Mesenchymal stem cell (in vitro differentiated cells and primary cell): ENCODE measurements at regions not wholly inside any gene's neighbourhood (a gene's known extent, or its start where the extent isn't known, plus 50 kb on each side); places are given as distances from the start of the nearest gene placed in this dataset.
"Not testable (repeated sequence)": the region's sequence is repeated elsewhere in the genome, so short reads cannot be mapped to it uniquely, and the experiment has no call there.

Experiments
- DNase-seq: peaks from one replicate; pipeline ENCODE4 v3.0.0-alpha.2; 2013
- H2AFZ ChIP-seq: one replicate; pipeline ENCODE4 v1.6.1; 2013; ENCODE audit warnings: low read depth, mild to moderate bottlenecking, control low read depth, inconsistent platforms, low read length, moderate library complexity
- H2AK5ac ChIP-seq: 2 replicates; pipeline ENCODE4 v1.6.1; 2013; ENCODE audit warnings: low read length, moderate library complexity, mild to moderate bottlenecking, inconsistent platforms; ENCODE audit not compliant: severe bottlenecking
- H2BK120ac ChIP-seq: one replicate; pipeline ENCODE4 v1.6.1; 2013; ENCODE audit warnings: low read depth, mild to moderate bottlenecking, inconsistent platforms, low read length, moderate library complexity
- H2BK12ac ChIP-seq, 2 experiments: one replicate each; pipeline ENCODE4 v1.6.1; 2013; ENCODE audit warnings: inconsistent platforms in 2 of 2, low read length in 2 of 2, mild to moderate bottlenecking in 2 of 2, moderate library complexity in 2 of 2, control low read depth in 1 of 2
- H2BK15ac ChIP-seq: one replicate; pipeline ENCODE4 v1.6.1; 2013; ENCODE audit warnings: mild to moderate bottlenecking, low read depth, inconsistent platforms; ENCODE audit not compliant: poor library complexity, severe bottlenecking
- H2BK5ac ChIP-seq: 2 replicates; pipeline ENCODE4 v1.6.1; 2013; ENCODE audit warnings: low read depth, mild to moderate bottlenecking, low read length, control low read depth, inconsistent platforms; ENCODE audit not compliant: poor library complexity, severe bottlenecking
- H3K14ac ChIP-seq, 2 experiments: one replicate each; pipeline ENCODE4 v1.6.1; 2013; ENCODE audit warnings: inconsistent platforms in 2 of 2, low read length in 2 of 2, control low read depth in 1 of 2, mild to moderate bottlenecking in 1 of 2, moderate library complexity in 1 of 2
- H3K18ac ChIP-seq, 2 experiments: one replicate each; pipeline ENCODE4 v1.6.1; 2013; ENCODE audit warnings: inconsistent platforms in 2 of 2, low read length in 2 of 2, control low read depth in 1 of 2, low read depth in 1 of 2, mild to moderate bottlenecking in 1 of 2
- H3K23ac ChIP-seq, 2 experiments: one replicate each; pipeline ENCODE4 v1.6.1; 2013; ENCODE audit warnings: inconsistent platforms in 2 of 2, low read length in 2 of 2, mild to moderate bottlenecking in 2 of 2, moderate library complexity in 2 of 2, control low read depth in 1 of 2
- H3K27ac ChIP-seq: 2 replicates; pipeline ENCODE4 v1.5.1; 2013; ENCODE audit warnings: mild to moderate bottlenecking, moderate library complexity, low read length, control low read depth, inconsistent platforms; ENCODE audit not compliant: poor library complexity, severe bottlenecking
- H3K27me3 ChIP-seq, 2 experiments: 2 replicates each; pipeline versions ENCODE4 v1.6.1 to v1.7.0; 2013; ENCODE audit warnings: low read length in 2 of 2, mild to moderate bottlenecking in 2 of 2, moderate library complexity in 2 of 2, control low read depth in 1 of 2, inconsistent platforms in 1 of 2; ENCODE audit not compliant: control insufficient read depth in 1 of 2, insufficient read depth in 1 of 2
- H3K36me3 ChIP-seq, 2 experiments: 2 replicates each; pipeline versions ENCODE4 v1.6.1 to v1.7.0; 2013; ENCODE audit warnings: low read length in 2 of 2, control low read depth in 1 of 2, inconsistent platforms in 1 of 2, low read depth in 1 of 2, mild to moderate bottlenecking in 1 of 2; ENCODE audit not compliant: insufficient read depth in 2 of 2, control insufficient read depth in 1 of 2
- H3K4ac ChIP-seq, 2 experiments: one replicate each; pipeline ENCODE4 v1.6.1; 2013; ENCODE audit warnings: inconsistent platforms in 2 of 2, low read length in 2 of 2, mild to moderate bottlenecking in 2 of 2, moderate library complexity in 2 of 2, control low read depth in 1 of 2, low read depth in 1 of 2
- H3K4me1 ChIP-seq: 2 replicates; pipeline ENCODE4 v1.6.1; 2013; ENCODE audit warnings: low read depth, low read length, control low read depth; ENCODE audit not compliant: control insufficient read depth, insufficient read depth
- H3K4me2 ChIP-seq: 2 replicates; pipeline ENCODE4 v1.6.1; 2013; ENCODE audit warnings: low read length, mild to moderate bottlenecking, inconsistent platforms; ENCODE audit not compliant: poor library complexity, severe bottlenecking
- H3K4me3 ChIP-seq, 2 experiments: 2 replicates each; pipeline versions ENCODE4 v1.5.1 to v1.7.0; 2013; ENCODE audit warnings: low read length in 2 of 2, mild to moderate bottlenecking in 2 of 2, control low read depth in 1 of 2, low read depth in 1 of 2; ENCODE audit not compliant: insufficient read depth in 1 of 2
- H3K79me1 ChIP-seq: replicated peaks from 2 replicates; pipeline ENCODE4 v1.6.1; 2013; ENCODE audit warnings: mild to moderate bottlenecking, control low read depth, low read length, inconsistent platforms; ENCODE audit not compliant: poor library complexity, severe bottlenecking
- H3K9ac ChIP-seq: 2 replicates; pipeline ENCODE4 v1.7.0; 2013; ENCODE audit warnings: mild to moderate bottlenecking, low read length, moderate library complexity
- H3K9me3 ChIP-seq: 2 replicates; pipeline ENCODE4 v1.7.0; 2013; ENCODE audit warnings: mild to moderate bottlenecking, low read length; ENCODE audit not compliant: control insufficient read depth
- H4K8ac ChIP-seq: one replicate; pipeline ENCODE4 v1.6.1; 2013; ENCODE audit warnings: inconsistent platforms, mild to moderate bottlenecking, low read length, moderate library complexity
- H4K91ac ChIP-seq: one replicate; pipeline ENCODE4 v1.6.1; 2013; ENCODE audit warnings: mild to moderate bottlenecking, low read length, inconsistent platforms
- WGBS: methylation state at CpG from one replicate; pipeline ENCODE4 v1.1.7; 2013; ENCODE audit warnings: mixed read lengths; 5-methylcytosine and 5-hydroxymethylcytosine counted together

DNA sequence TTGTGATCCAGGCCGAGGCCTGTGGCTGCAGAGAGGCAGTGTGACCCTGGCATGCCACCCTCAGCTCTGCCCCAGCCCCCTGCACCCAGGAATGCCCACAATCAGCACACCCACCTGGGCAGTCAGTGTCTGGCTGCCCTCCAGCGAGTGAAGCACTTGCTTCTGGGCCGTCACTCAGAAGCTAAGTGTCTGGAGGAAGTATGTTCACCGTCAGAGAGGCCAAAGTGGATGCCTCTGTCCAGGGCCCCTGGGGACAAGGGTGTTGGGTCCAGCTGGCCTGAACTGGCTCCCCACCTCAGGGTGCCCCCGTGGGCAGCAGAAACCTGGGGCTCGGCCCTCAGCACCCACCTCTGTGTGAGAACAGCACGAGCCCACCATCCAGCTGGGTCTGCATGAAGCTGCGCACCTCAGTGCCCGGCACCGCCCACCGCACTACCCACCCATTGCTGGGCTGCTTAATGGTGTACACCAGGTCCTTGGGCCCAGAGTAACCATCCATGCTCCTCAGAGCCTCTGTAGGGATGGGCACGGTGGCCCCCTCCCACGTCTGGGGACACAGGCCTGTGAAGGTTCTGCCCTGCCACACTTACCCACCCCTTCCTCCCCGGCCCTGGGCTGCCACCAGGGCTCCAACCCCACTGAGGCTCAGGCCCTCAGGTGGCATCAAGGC is 124.3 kb upstream of the ZSCAN2 start:
- not testable (repeated sequence) for H2AK5ac ChIP-seq, H3K4ac ChIP-seq, H3K79me1 ChIP-seq, H3K27ac ChIP-seq, H3K9ac ChIP-seq, H3K4me3 ChIP-seq, H3K4me2 ChIP-seq, H3K4me1 ChIP-seq, H2BK15ac ChIP-seq, H4K8ac ChIP-seq, H3K27me3 ChIP-seq, H3K36me3 ChIP-seq, H3K14ac ChIP-seq, H2BK12ac ChIP-seq, H3K9me3 ChIP-seq, H4K91ac ChIP-seq, H3K23ac ChIP-seq, H3K18ac ChIP-seq, DNase-seq, H2AFZ ChIP-seq, H2BK5ac ChIP-seq, H2BK120ac ChIP-seq
- WGBS = no CpG with 5 or more reads among the region's 14 CpGs

DNA sequence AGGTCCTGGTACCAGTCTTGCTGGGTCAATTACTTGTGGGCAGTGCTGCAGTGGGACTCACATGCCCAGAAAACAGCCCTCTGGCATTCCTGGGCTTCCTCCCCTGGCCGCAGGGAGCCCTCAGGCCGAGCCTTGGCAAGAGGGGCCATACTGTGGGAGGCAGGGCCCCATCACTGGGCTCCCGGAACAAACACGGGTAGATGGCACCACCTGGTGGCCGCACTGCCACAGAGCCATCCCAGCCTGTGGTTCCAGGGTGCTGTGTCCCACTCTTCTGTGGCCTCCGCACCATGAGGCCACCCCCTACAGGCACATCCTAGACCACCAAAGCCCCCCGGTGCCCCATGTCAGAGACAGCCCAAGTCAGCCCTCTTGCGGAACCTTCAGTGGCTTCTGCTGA is 123.3 kb upstream of the ZSCAN2 start:
- no CpG with 5 or more reads among the region's 8 CpGs for WGBS

DNA sequence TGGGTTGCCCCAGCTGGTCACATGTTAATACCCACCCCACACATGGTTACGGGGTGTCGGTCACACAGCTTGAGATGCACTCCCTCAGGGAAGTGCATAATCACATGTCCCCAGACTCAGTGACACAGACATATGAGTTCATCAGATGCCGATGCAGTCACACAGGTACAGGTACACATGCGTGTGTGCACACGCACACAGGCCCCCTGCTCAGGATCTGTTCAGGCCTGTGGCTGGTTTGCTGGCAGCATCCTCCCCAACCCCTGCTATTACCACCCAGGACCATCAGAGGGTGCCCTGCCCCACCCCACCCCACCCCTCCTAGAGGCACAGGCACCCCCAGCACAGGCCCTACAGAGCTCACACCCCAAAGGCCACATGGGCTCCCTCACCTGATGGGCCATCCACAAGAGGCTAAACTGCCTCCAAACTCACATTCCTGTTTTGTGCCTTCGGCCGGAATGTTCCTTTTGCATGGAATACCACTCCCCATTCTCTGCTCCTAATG is 120.6 kb upstream of the ZSCAN2 start:
- H3K18ac ChIP-seq, H3K23ac ChIP-seq, H4K91ac ChIP-seq, H3K27ac ChIP-seq, H3K4me1 ChIP-seq, H2BK5ac ChIP-seq, H2BK120ac ChIP-seq, H3K36me3 ChIP-seq, H3K79me1 ChIP-seq, H2BK12ac ChIP-seq, H3K14ac ChIP-seq, H2AK5ac ChIP-seq, H2AFZ ChIP-seq, H3K9me3 ChIP-seq, H2BK15ac ChIP-seq, H4K8ac ChIP-seq, H3K27me3 ChIP-seq, H3K4ac ChIP-seq, H3K9ac ChIP-seq, DNase-seq, H3K4me2 ChIP-seq, H3K4me3 ChIP-seq: not testable (repeated sequence)
- WGBS = no CpG with 5 or more reads among the region's 7 CpGs

More for the DNA sequence above, 123.3 kb upstream of the ZSCAN2 start:
- not testable (repeated sequence) for H2BK12ac ChIP-seq, H2AK5ac ChIP-seq, H2BK15ac ChIP-seq, H3K36me3 ChIP-seq, H2BK120ac ChIP-seq, H3K27me3 ChIP-seq, H3K23ac ChIP-seq, H2BK5ac ChIP-seq, H2AFZ ChIP-seq, H3K9me3 ChIP-seq, H4K8ac ChIP-seq, H3K27ac ChIP-seq, H3K4me1 ChIP-seq, H4K91ac ChIP-seq, H3K4ac ChIP-seq, H3K4me3 ChIP-seq, H3K14ac ChIP-seq, H3K79me1 ChIP-seq, H3K9ac ChIP-seq, DNase-seq, H3K18ac ChIP-seq, H3K4me2 ChIP-seq

DNA sequence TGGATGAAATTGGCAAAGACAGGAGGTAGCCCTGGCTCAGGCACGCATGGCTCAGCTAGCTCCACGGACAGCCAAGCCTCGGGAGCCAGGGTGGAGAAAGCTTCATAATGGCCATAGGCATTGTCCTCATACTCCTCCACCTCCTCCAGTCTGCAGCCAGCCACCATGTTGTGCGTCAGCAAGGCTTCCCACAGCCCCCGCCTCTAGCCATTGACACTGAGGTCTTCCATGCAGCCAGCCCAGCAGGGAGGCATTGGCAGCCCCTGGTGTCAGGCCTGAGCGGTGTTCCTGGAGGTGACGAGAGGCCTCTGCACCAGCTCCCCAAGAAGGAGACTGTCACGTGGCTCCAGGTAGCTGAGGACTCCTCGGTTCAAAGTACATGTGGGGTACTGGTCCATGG is 117.0 kb upstream of the ZSCAN2 start:
- H3K4me1 ChIP-seq, H3K14ac ChIP-seq, H2BK120ac ChIP-seq, H3K23ac ChIP-seq, H3K27ac ChIP-seq, H3K4ac ChIP-seq, H2BK5ac ChIP-seq, H3K4me3 ChIP-seq, H3K18ac ChIP-seq, H3K79me1 ChIP-seq, H4K91ac ChIP-seq, H3K36me3 ChIP-seq, H3K9ac ChIP-seq, H2AK5ac ChIP-seq, H2BK12ac ChIP-seq, H3K27me3 ChIP-seq, H3K9me3 ChIP-seq, H2BK15ac ChIP-seq, H2AFZ ChIP-seq, H4K8ac ChIP-seq, DNase-seq, H3K4me2 ChIP-seq: not testable (repeated sequence)
- WGBS = no CpG with 5 or more reads among the region's 9 CpGs
